ENCODE measurements at regions not wholly inside any gene's neighbourhood (a gene's known extent, or its start where the extent isn't known, plus 50 kb on each side); places are given as distances from the start of the nearest gene placed in this dataset.

- TF ChIP-seq POLR2A (IDR thresholded peaks at IDR 0.05) = no peak
- no peak for TF ChIP-seq CTCF (IDR thresholded peaks at IDR 0.05 in 4 of 5, conservative IDR thresholded peaks at IDR 0.05 in 1 of 5)
These were observed 235.7 kb upstream of the TARS1 start for GRCh38 chr5:33205079-33205478.
